ENCODE measurements at regions not wholly inside any gene's neighbourhood (a gene's known extent, or its start where the extent isn't known, plus 50 kb on each side); places are given as distances from the start of the nearest gene placed in this dataset.

GRCh38 chr11:92362989-92363388 is 138.4 kb downstream of the FAT3 start:
- no peak for TF ChIP-seq CTCF (IDR thresholded peaks at IDR 0.05)
- TF ChIP-seq ZFX (IDR thresholded peaks at IDR 0.05; ENCODE audit: borderline replicate concordance): no peak
